ENCODE measurements at regions not wholly inside any gene's neighbourhood (a gene's known extent, or its start where the extent isn't known, plus 50 kb on each side); places are given as distances from the start of the nearest gene placed in this dataset.

GRCh38 chr6:100988391-100988984 is 107.4 kb upstream of the ASCC3 start:
- H3K27ac Mint-ChIP-seq, result no peak overlapping the region
- H3K36me3 Mint-ChIP-seq, result no peaks in the 10 kb centered on the region
- H3K27me3 Mint-ChIP-seq, result no peaks in the 10 kb centered on the region
- no peak overlapping the region for H3K4me3 Mint-ChIP-seq
- intact Hi-C loops (cut with micrococcal nuclease), result no loop called here
- no peaks in the 10 kb centered on the region for H3K9me3 Mint-ChIP-seq
- no peaks in the 10 kb centered on the region for H3K4me1 Mint-ChIP-seq (ENCODE audit: low read depth)
- DNase-seq, result no peak
- POLR2A ChIA-PET, result no interaction called here
- CTCF ChIA-PET, result no interaction called here

DNA sequence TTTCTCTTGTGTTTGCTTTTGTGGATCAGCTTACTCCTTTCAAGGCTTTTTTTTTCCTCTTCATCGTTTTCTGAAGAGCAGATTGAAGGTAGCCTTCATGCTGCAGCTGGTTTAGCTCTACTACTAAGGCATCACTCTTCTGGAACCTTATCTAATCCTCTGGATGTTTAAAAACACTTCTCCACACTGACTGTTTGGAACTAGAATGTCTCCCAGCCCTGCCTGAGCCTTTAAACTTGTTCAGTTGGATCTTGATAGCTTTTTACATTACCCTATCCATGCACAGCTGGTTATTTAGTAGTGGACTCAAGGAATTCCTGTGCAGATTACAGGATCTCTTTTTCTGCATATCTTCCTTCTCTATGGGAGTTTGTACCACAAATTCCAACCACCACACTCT is 108.9 kb upstream of the ASCC3 start:
- no peaks in the 10 kb centered on the region for H3K27me3 Mint-ChIP-seq
- no peak overlapping the region for H3K27ac Mint-ChIP-seq
- no peaks in the 10 kb centered on the region for H3K9me3 Mint-ChIP-seq
- H3K36me3 Mint-ChIP-seq, result no peaks in the 10 kb centered on the region
- no peaks in the 10 kb centered on the region for H3K4me1 Mint-ChIP-seq (ENCODE audit: low read depth)
- intact Hi-C loops (cut with micrococcal nuclease), result no loop called here
- no peak overlapping the region for H3K4me3 Mint-ChIP-seq
- CTCF ChIA-PET, result no interaction called here
- POLR2A ChIA-PET, result no interaction called here
- DNase-seq, result no peak

DNA sequence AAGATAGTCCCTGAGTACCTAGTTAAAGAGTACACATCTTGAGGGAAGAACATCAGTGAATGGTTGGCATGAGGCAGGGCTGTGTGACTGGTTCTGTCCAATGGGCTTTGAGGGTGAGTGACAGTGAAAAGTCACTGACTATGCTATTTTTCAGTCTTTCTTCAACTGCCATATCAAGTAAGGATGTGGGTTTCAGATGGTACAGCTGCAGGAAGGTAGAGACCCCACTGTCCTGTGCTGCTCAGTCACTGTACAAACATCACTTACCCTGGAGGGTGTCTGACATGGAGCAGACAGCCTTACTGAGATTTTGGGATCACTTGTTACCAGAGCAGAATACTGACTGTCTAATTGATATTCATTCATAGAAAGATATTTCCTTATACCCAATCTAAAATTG is 115.3 kb upstream of the ASCC3 start:
- ChIA-PET POLR2A (no interaction called here), CTCF (no interaction called here)
- DNase-seq, result no peak
- Mint-ChIP-seq H3K4me1 (ENCODE audit: low read depth) (no peaks in the 10 kb centered on the region), H3K36me3 (no peaks in the 10 kb centered on the region), H3K9me3 (no peaks in the 10 kb centered on the region), H3K27me3 (peaks cover 2% of the 10 kb centered on the region), H3K27ac (no peak overlapping the region), H3K4me3 (no peak overlapping the region)
- intact Hi-C loops (cut with micrococcal nuclease), result no loop called here

DNA sequence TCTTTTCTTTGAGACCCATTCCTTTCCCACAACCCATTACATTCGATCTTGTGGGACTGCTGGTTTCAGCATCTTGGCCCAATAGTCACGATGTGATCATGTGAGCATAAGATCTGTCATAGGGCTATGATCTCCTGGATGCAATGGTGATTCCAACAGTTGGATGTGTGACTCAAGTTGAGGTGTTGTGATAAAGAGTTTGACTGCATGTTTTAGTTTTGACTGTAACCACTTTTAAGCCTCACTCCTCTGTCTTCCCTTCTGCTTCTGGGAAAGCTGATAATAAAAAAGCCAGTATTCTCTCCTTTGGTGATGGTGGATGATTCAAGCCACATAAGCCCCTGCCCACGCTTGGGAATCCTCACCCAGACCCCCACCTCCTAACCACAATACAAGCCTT is 117.0 kb upstream of the ASCC3 start:
- no peak for DNase-seq
- Mint-ChIP-seq H3K27me3 (peaks cover 2% of the 10 kb centered on the region), H3K36me3 (no peaks in the 10 kb centered on the region), H3K27ac (no peak overlapping the region), H3K4me1 (ENCODE audit: low read depth) (no peaks in the 10 kb centered on the region), H3K9me3 (no peaks in the 10 kb centered on the region), H3K4me3 (no peak overlapping the region)
- CTCF ChIA-PET, result no interaction called here
- POLR2A ChIA-PET, result no interaction called here
- intact Hi-C loops (cut with micrococcal nuclease), result no loop called here

DNA sequence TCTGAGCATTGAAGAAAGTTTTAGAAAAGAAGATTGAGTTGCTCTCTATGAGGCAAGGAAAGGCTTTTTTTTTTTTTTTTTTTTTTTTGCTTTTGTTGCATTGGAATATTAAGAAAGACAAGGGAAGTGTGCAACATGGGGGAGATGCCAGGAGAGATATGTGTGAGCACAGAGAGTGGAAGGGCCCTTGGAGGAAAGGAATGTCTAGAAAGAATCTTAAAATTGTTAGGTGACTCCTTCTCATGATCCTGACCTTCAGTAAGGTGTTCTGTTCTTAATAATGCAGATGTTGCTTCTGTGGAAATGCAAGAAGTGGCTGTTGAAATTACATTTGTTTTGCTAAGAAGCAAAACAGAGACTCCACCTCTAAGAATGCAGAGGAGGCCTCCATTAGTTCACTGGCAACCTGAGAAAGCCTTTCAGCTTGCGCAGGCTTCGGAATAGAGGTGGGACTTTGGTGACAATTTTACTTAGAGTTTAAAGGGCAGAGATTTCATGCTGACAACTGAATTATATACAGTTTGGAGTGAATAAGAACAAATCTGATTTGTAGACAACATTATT is 118.0 kb upstream of the ASCC3 start:
- Mint-ChIP-seq H3K9me3 (no peaks in the 10 kb centered on the region), H3K27me3 (peaks cover 2% of the 10 kb centered on the region), H3K4me1 (ENCODE audit: low read depth) (no peaks in the 10 kb centered on the region), H3K36me3 (no peaks in the 10 kb centered on the region), H3K27ac (no peak overlapping the region), H3K4me3 (no peak overlapping the region)
- POLR2A ChIA-PET, result no interaction called here
- intact Hi-C loops (cut with micrococcal nuclease), result no loop called here
- DNase-seq, result no peak
- CTCF ChIA-PET, result no interaction called here

DNA sequence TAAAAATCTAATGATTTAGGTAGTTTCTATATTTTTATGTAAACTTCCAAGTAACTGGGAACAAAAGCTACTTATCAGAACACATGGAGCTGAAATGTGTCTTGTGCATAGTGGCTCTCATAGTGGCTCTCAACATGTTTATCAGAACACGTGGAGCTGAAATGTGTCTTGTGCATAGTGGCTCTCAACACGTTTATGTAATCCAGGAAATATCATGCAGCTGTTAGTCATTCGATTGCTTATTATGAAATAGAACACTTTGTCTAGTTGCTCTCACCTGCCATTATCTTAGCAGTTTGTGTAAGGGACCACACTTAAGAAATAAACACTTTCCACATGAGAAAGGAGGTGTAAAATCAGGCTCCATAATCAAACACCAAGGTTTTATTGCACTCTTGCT is 119.2 kb upstream of the ASCC3 start:
- no peaks in the 10 kb centered on the region for H3K4me1 Mint-ChIP-seq (ENCODE audit: low read depth)
- ChIA-PET CTCF (no interaction called here), POLR2A (no interaction called here)
- no peak for DNase-seq
- H3K27ac Mint-ChIP-seq, result no peak overlapping the region
- H3K27me3 Mint-ChIP-seq, result peaks cover 2% of the 10 kb centered on the region
- H3K36me3 Mint-ChIP-seq, result no peaks in the 10 kb centered on the region
- intact Hi-C loops (cut with micrococcal nuclease), result no loop called here
- H3K9me3 Mint-ChIP-seq, result no peaks in the 10 kb centered on the region
- no peak overlapping the region for H3K4me3 Mint-ChIP-seq

DNA sequence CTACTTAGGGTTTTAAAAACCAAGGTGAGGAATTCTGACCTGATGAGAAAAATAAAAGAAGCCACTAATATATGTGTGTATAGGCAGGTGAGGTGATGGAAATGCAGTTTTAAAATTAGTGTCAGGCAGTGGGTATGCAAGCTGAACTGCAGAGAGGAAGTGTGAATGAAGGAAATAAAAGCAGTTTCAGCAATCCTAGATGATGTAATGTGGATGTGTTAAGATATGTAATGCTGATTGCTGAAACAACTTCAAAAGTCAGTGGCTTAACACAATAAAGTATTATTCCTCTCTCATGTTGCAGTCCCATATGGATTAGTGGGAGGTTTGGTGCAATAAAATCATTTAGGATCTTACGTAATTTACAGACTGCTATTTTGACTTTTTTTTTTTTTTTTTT is 119.9 kb upstream of the ASCC3 start:
- no peaks in the 10 kb centered on the region for H3K9me3 Mint-ChIP-seq
- no peak overlapping the region for H3K4me3 Mint-ChIP-seq
- ChIA-PET CTCF (no interaction called here), POLR2A (no interaction called here)
- H3K27ac Mint-ChIP-seq, result no peak overlapping the region
- no peaks in the 10 kb centered on the region for H3K36me3 Mint-ChIP-seq
- H3K27me3 Mint-ChIP-seq, result peaks cover 2% of the 10 kb centered on the region
- no peaks in the 10 kb centered on the region for H3K4me1 Mint-ChIP-seq (ENCODE audit: low read depth)
- DNase-seq, result no peak
- intact Hi-C loops (cut with micrococcal nuclease), result no loop called here

DNA sequence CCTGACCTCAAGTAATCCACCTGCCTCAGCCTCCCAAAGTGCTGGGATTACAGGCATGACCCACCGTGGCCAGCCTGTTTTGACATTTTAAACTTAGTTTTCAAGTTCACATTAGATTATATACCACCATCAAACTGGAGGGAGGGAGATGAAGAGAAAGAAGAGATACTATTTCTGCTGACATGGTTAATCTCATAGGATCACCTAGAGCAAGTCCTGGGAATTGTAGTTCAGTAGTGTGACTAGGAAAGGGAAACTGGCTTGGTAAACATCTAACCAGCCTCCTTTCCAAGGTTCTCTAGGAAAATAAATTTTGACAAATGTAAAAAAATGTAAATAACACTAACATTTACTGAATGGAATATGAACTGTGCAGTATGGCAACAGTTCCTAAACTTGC is 120.5 kb upstream of the ASCC3 start:
- Mint-ChIP-seq H3K27me3 (peaks cover 2% of the 10 kb centered on the region), H3K36me3 (no peaks in the 10 kb centered on the region), H3K4me3 (no peak overlapping the region), H3K9me3 (no peaks in the 10 kb centered on the region), H3K27ac (no peak overlapping the region), H3K4me1 (ENCODE audit: low read depth) (no peaks in the 10 kb centered on the region)
- DNase-seq, result no peak
- ChIA-PET POLR2A (no interaction called here), CTCF (no interaction called here)
- intact Hi-C loops (cut with micrococcal nuclease), result no loop called here

DNA sequence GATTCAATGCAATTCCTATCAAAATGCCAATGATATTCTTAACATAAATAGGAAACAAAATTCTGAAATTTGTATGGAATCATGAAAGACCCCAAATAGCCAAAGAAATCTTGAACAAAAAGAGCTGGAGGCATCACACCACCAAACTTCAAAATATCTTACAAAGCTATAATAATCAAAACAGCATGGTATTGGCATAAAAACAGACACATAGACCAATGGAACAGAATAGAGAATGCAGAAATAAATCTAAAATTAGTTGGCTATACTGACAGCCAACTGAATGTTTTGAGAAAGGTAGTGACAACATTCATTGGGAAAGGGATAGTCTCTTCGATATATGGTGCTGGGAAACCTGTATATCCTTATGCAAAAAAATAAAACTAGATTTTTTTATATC is 121.9 kb upstream of the ASCC3 start:
- CTCF ChIA-PET, result no interaction called here
- H3K36me3 Mint-ChIP-seq, result no peaks in the 10 kb centered on the region
- H3K27ac Mint-ChIP-seq, result no peak overlapping the region
- POLR2A ChIA-PET, result no interaction called here
- no peak overlapping the region for H3K4me3 Mint-ChIP-seq
- no peaks in the 10 kb centered on the region for H3K9me3 Mint-ChIP-seq
- DNase-seq, result no peak
- no peaks in the 10 kb centered on the region for H3K4me1 Mint-ChIP-seq (ENCODE audit: low read depth)
- intact Hi-C loops (cut with micrococcal nuclease), result no loop called here
- peaks cover 2% of the 10 kb centered on the region for H3K27me3 Mint-ChIP-seq

DNA sequence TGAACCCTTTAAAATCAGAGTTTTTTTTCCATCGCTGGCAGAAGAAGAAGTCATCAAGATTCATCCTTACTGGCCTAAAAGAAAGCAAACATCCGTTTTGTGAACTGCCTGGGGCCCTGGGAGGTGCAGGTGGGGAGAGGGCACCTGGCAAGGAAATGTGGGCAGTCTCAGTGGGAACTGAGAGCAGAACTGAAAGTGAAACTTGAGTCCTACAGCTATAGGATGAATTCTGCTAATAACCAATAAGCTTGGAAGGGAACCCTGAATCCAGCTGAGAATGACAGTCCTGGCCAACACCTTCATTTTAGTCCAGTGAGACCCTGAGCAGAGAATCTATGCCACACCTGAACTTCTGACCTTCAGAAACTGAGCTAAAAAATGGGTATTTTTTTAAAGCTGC is 130.1 kb upstream of the ASCC3 start:
- DNase-seq, result no peak
- ChIA-PET CTCF (no interaction called here), POLR2A (no interaction called here)
- no peaks in the 10 kb centered on the region for H3K36me3 Mint-ChIP-seq
- H3K27ac Mint-ChIP-seq, result no peak overlapping the region
- H3K9me3 Mint-ChIP-seq, result no peaks in the 10 kb centered on the region
- peaks cover 2% of the 10 kb centered on the region for H3K27me3 Mint-ChIP-seq
- H3K4me1 Mint-ChIP-seq (ENCODE audit: low read depth), result peaks cover 18% of the 10 kb centered on the region
- H3K4me3 Mint-ChIP-seq, result no peak overlapping the region
- intact Hi-C loops (cut with micrococcal nuclease), result no loop called here

- Mint-ChIP-seq H3K4me3 (no peak overlapping the region), H3K27me3 (no peaks in the 10 kb centered on the region), H3K9me3 (no peaks in the 10 kb centered on the region), H3K4me1 (ENCODE audit: low read depth) (peaks cover 18% of the 10 kb centered on the region), H3K27ac (no peak overlapping the region), H3K36me3 (no peaks in the 10 kb centered on the region)
- ChIA-PET CTCF (no interaction called here), POLR2A (no interaction called here)
- no peak for DNase-seq
- intact Hi-C loops (cut with micrococcal nuclease), result no loop called here
Measured at GRCh38 chr6:101013612-101014195, 132.6 kb upstream of the ASCC3 start.

- no peaks in the 10 kb centered on the region for H3K27me3 Mint-ChIP-seq
- POLR2A ChIA-PET, result no interaction called here
- no peak overlapping the region for H3K27ac Mint-ChIP-seq
- no peak overlapping the region for H3K4me3 Mint-ChIP-seq
- intact Hi-C loops (cut with micrococcal nuclease), result no loop called here
- H3K4me1 Mint-ChIP-seq (ENCODE audit: low read depth), result peaks cover 17% of the 10 kb centered on the region
- H3K9me3 Mint-ChIP-seq, result no peaks in the 10 kb centered on the region
- no peaks in the 10 kb centered on the region for H3K36me3 Mint-ChIP-seq
- DNase-seq, result no peak
- CTCF ChIA-PET, result no interaction called here
Measured at GRCh38 chr6:101015541-101015940, 134.4 kb upstream of the ASCC3 start.

GRCh38 chr6:101016163-101016562 is 135.0 kb upstream of the ASCC3 start:
- H3K27me3 Mint-ChIP-seq, result no peaks in the 10 kb centered on the region
- DNase-seq, result no peak
- H3K9me3 Mint-ChIP-seq, result no peaks in the 10 kb centered on the region
- ChIA-PET POLR2A (no interaction called here), CTCF (no interaction called here)
- no peak overlapping the region for H3K4me3 Mint-ChIP-seq
- H3K36me3 Mint-ChIP-seq, result no peaks in the 10 kb centered on the region
- intact Hi-C loops (cut with micrococcal nuclease), result no loop called here
- peaks cover 11% of the 10 kb centered on the region for H3K4me1 Mint-ChIP-seq (ENCODE audit: low read depth)
- no peak overlapping the region for H3K27ac Mint-ChIP-seq
